NB4 (cell line): ENCODE measurements at regions not wholly inside any gene's neighbourhood (a gene's known extent, or its start where the extent isn't known, plus 50 kb on each side); places are given as distances from the start of the nearest gene placed in this dataset.
A peak's percentile ranks its signal among the peaks of the same experiment; 100 is the strongest.

Experiments
- DNase-seq: peaks from one replicate; pipeline ENCODE4 v3.0.0; 2010; ENCODE audit warnings: low read depth
- H3K4me3 ChIP-seq: one replicate; pipeline ENCODE4 v1.5.1; 2011; ENCODE audit warnings: mild to moderate bottlenecking, low read depth, low read length, moderate library complexity
- MAX ChIP-seq: IDR thresholded peaks from 2 replicates; pipeline ENCODE4 v1.6.1; 2011; ENCODE audit warnings: low read depth, low read length
- MYC ChIP-seq: IDR thresholded peaks from 2 replicates; pipeline ENCODE4 v1.6.1; 2011; ENCODE audit warnings: low read depth, low read length
- POLR2A ChIP-seq: IDR thresholded peaks from 2 replicates; pipeline ENCODE4 v1.6.1; 2011; ENCODE audit warnings: mild to moderate bottlenecking; ENCODE audit not compliant: insufficient read length; ENCODE audit errors: extremely low read depth
- TF ChIP-seq, protein P1 (sequence below): IDR thresholded peaks from one replicate; pipeline ENCODE4 v1.5.1; 2012; ENCODE audit warnings: low read depth, low read length

DNA sequence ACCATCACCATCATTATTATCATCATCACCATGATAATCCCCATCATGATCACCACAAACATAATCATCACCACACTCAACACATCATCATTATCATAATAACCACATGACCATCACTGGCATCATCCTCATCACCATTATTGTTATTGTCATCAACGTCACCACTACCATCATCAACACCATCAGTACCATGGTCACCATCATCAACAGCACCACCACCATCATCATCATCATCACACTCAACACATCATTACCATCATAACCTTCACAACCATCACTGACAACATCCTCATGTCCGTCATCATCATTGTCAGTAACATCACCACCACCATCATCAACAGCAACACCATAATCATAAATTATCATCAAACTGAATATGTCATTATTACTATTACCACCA is 73.2 kb downstream of the MBD3L1 start:
- H3K4me3 ChIP-seq = no peak overlapping the region
- DNase-seq = no peak
- TF ChIP-seq MYC (no peak), MAX (no peak), POLR2A (no peak)
- TF ChIP-seq, protein P1, sequence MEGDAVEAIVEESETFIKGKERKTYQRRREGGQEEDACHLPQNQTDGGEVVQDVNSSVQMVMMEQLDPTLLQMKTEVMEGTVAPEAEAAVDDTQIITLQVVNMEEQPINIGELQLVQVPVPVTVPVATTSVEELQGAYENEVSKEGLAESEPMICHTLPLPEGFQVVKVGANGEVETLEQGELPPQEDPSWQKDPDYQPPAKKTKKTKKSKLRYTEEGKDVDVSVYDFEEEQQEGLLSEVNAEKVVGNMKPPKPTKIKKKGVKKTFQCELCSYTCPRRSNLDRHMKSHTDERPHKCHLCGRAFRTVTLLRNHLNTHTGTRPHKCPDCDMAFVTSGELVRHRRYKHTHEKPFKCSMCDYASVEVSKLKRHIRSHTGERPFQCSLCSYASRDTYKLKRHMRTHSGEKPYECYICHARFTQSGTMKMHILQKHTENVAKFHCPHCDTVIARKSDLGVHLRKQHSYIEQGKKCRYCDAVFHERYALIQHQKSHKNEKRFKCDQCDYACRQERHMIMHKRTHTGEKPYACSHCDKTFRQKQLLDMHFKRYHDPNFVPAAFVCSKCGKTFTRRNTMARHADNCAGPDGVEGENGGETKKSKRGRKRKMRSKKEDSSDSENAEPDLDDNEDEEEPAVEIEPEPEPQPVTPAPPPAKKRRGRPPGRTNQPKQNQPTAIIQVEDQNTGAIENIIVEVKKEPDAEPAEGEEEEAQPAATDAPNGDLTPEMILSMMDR = no peak

DNA sequence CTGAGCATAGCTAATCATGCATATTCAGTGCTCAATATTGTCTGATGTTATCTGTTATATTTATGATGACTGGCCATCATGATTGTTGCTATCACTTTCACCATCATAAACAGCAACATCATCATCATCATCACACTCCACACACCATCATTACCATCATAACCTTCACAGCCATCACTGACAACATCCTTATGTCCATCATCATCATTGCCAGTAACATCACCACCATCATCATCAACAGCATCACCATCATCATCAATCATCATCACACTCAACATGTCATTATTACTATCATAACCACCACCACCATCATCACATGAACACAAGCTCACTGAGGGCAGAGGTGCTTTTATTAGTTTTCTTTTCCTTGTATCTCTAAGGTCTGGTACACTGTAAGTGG is 75.9 kb downstream of the MBD3L1 start:
- H3K4me3 ChIP-seq = no peak overlapping the region
- no peak for TF ChIP-seq POLR2A
- TF ChIP-seq MYC = no peak
- TF ChIP-seq, protein P1 = no peak
- no peak for TF ChIP-seq MAX
- DNase-seq = no peak

GRCh38 chr19:8910775-8911414 is 78.7 kb downstream of the MBD3L1 start:
- H3K4me3 ChIP-seq = no peak overlapping the region
- TF ChIP-seq POLR2A (no peak), MAX (no peak), MYC (no peak)
- TF ChIP-seq, protein P1 = no peak
- no peak for DNase-seq

DNA sequence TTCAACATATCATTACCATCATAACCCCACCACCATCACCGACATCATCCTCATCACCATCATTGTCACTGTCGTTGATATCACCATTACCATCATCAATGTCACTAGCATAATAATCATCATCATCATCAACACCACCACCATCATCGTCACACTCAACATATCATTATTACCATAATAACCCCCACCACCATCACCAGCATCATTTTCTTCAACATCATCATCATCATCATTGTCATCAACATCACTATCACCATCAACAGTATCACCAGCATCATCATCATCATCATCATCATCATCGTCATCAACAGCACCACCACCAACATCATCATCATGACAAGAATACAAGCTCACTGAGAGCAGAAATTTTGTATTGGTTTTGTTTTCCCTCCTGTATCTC is 83.8 kb downstream of the MBD3L1 start:
- no peak overlapping the region for H3K4me3 ChIP-seq
- no peak for DNase-seq
- TF ChIP-seq POLR2A (no peak), MAX (no peak), MYC (no peak)
- TF ChIP-seq, protein P1 = no peak

DNA sequence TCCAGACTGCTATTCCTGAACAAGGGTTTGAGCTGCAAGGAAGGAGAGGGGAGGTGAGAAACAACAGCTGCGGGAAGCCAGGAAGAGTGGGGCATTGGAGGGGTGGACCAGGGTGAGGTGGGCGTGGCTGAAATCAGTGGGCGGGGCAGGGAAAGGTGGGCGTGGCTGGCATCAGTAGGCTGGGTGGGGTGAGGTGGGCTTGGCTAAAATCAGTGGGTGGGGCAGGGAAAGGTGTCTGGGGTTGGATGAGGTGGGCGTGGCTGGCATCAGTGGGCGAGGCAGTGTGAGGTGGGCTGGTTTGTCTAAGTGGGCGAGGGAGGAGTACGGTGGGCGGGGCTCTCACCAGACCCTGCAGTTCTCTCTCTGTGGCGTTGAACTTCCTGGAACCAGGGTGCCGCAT is 87.6 kb downstream of the MUC16 start:
- DNase-seq = peak; percentile 17
- TF ChIP-seq POLR2A = no peak
- TF ChIP-seq MYC = no peak
- TF ChIP-seq MAX = no peak
- TF ChIP-seq, protein P1 = no peak
- no peak overlapping the region for H3K4me3 ChIP-seq
